Astrocyte of the spinal cord (primary cell): ENCODE measurements at regions not wholly inside any gene's neighbourhood (a gene's known extent, or its start where the extent isn't known, plus 50 kb on each side); places are given as distances from the start of the nearest gene placed in this dataset.
A peak's percentile ranks its signal among the peaks of the same experiment; 100 is the strongest.
"Not testable (repeated sequence)": the region's sequence is repeated elsewhere in the genome, so short reads cannot be mapped to it uniquely, and the experiment has no call there.

Source experiments
- DNase-seq: peaks from one replicate; pipeline ENCODE4 v3.0.0; 2011; ENCODE audit warnings: low read depth, low spot score
- H3K4me3 ChIP-seq: 2 replicates; pipeline ENCODE4 v1.5.1; 2011; ENCODE audit warnings: low read depth, mild to moderate bottlenecking, low read length, moderate library complexity
- in situ Hi-C: cut with HindIII; loops from 2 replicates; pipeline ENCODE4 v1.10.0; 2017; ENCODE audit warnings: low sequenced_read_pairs
- TF ChIP-seq, protein P1 (sequence below): IDR thresholded peaks from 2 replicates; pipeline ENCODE4 v1.5.1; 2012; ENCODE audit warnings: low read depth, mild to moderate bottlenecking, low read length, inconsistent platforms

DNA sequence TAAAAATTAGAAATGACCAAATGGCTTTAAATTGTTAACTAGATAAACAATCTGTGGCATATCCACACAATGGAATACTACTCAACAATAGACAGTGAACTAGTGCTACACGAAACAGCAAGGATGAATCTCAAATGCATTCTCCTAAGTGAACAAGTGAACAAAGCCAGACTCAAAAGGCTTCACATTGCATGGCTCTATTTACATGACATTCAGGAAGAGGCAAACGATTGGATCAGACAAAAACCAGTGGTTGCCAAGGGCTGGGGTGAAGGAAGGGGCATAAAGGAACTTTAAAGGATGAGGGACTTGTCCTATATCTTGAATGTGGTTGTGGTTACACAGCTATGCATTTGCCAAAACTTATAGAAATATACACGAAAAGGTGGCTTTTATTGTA, 184.3 kb downstream of the RPIA start:
- in situ Hi-C loops, result no loop called here
- no peak for DNase-seq
- TF ChIP-seq, protein P1, sequence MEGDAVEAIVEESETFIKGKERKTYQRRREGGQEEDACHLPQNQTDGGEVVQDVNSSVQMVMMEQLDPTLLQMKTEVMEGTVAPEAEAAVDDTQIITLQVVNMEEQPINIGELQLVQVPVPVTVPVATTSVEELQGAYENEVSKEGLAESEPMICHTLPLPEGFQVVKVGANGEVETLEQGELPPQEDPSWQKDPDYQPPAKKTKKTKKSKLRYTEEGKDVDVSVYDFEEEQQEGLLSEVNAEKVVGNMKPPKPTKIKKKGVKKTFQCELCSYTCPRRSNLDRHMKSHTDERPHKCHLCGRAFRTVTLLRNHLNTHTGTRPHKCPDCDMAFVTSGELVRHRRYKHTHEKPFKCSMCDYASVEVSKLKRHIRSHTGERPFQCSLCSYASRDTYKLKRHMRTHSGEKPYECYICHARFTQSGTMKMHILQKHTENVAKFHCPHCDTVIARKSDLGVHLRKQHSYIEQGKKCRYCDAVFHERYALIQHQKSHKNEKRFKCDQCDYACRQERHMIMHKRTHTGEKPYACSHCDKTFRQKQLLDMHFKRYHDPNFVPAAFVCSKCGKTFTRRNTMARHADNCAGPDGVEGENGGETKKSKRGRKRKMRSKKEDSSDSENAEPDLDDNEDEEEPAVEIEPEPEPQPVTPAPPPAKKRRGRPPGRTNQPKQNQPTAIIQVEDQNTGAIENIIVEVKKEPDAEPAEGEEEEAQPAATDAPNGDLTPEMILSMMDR, result no peak
- H3K4me3 ChIP-seq, result no peak overlapping the region

DNA sequence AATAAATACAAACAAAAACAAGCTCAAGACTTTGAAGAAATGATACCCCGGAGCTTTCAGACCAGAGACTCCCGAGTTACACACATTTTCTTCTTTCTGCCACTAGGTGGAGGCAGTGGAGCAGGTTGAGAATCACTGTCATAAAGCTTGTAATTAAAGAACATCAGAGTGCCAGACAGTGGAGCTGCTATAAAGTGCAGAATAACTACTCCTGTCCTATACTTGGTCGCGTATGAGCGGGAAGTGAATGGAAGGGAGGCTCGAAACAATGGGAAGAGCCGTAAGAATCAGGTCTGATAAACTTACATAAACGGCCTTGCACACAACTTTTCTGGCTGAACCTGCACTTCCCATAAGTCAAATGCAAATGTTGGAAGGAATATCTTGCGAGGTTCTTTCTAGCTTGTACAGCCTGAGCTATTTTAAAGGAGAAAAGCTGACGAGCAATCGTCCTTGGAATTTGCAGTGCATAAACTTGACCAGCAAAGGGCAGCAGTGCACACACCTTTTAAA, 189.0 kb downstream of the RPIA start:
- no peak overlapping the region for H3K4me3 ChIP-seq
- in situ Hi-C loops, result no loop called here
- peak; percentile 47 for DNase-seq

DNA sequence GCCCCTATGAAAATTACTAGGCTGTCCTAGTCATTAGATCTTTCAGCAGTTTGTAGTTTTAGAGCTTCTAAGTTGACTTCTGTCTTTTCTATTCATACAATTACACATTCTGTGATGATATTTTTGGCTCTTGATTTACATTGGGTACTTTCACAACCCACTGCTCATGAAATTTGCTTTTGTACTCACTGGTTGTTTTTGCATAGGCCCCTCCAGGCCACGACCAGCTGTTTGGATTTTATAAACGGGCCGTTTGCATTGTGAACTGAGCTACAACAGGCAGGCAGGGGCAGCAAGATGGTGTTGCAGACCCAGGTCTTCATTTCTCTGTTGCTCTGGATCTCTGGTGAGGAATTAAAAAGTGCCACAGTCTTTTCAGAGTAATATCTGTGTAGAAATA, 193.8 kb downstream of the RPIA start:
- in situ Hi-C loops, result no loop called here
- DNase-seq, result no peak
- TF ChIP-seq, protein P1, result no peak
- H3K4me3 ChIP-seq, result no peak overlapping the region

More for the DNA sequence above, 189.0 kb downstream of the RPIA start:
- TF ChIP-seq, protein P1, result peak; percentile 85

DNA sequence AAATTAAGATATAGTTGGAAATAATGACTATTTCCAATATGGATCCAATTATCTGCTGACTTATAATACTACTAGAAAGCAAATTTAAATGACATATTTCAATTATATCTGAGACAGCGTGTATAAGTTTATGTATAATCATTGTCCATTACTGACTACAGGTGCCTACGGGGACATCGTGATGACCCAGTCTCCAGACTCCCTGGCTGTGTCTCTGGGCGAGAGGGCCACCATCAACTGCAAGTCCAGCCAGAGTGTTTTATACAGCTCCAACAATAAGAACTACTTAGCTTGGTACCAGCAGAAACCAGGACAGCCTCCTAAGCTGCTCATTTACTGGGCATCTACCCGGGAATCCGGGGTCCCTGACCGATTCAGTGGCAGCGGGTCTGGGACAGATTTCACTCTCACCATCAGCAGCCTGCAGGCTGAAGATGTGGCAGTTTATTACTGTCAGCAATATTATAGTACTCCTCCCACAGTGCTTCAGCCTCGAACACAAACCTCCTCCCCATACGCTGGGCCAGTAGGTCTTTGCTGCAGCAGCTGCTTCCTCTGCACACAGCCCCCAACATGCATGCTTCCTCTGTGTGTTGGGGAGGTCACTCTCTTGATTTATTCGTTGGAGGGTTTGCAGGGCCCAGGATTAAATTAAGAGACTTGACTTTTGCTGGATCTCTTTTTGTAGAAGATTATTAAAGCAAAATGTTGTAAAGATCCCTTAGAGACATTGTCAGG, 194.4 kb downstream of the RPIA start:
- in situ Hi-C loops, result no loop called here
- no peak for DNase-seq
- TF ChIP-seq, protein P1, result no peak
- H3K4me3 ChIP-seq, result no peak overlapping the region

DNA sequence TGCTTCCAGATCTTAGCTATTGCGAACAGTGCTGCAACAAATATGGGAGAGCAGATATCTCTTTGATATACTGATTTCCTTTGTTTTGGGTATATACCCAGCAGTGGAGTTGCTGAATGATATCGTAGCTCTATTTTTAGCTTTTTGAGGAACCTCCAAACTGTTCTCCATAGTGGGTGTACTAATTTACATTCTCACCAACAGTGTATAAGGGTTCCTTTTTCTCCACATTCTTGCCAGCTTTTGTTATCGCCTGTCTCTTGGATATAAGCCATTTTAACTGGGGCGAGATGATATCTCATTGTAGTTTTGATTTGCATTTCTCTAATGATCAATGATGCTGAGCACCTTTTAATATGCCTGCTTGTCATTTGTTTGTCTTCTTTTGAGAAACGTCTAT, 196.0 kb downstream of the RPIA start:
- DNase-seq, in situ Hi-C loops, H3K4me3 ChIP-seq: not testable (repeated sequence)

DNA sequence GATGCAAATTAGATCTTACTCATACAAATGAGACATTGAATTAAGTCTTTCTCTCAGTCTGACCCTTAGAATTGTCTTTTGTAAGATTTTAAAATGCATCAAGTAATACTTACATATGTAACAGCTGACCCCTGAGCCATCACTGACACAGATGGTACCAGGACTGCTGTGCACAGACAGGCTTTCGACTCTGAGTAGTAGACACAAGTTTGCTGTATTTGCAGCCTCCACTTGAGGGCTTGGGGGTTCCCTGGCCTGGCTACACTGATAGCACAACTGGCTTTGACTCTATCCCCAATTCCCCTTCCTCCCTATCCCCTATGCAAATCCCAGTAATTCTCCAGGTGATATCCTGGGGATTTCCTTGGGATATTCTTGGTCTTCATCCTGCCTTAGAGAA, 200.7 kb downstream of the RPIA start:
- H3K4me3 ChIP-seq, result no peak overlapping the region
- DNase-seq, result no peak
- TF ChIP-seq, protein P1, result no peak
- in situ Hi-C loops, result no loop called here

DNA sequence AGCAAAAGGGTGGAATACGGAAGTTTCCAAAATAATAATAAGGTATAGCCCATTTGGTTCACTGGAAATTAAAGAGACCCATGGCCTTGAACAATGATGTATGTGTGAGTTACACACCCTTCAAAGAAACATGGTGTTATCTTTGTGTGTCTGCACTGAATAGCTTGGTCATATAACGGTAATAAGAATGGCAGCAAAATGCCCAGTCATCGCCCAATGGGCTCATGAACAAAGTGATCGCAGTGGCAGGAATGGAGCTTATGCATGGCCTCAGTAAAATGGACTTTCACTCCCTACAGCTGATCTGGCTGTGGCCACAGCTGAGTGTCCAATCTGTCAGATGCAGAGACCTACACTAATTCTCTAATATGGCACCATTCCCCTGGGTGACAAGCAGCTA, 201.3 kb downstream of the RPIA start:
- in situ Hi-C loops, result no loop called here
- TF ChIP-seq, protein P1, result no peak

More for the DNA sequence above, 201.3 kb downstream of the RPIA start:
- H3K4me3 ChIP-seq, result no peak overlapping the region
- DNase-seq, result no peak
